Type B pancreatic cell (in vitro differentiated cells): ENCODE measurements at regions not wholly inside any gene's neighbourhood (a gene's known extent, or its start where the extent isn't known, plus 50 kb on each side); places are given as distances from the start of the nearest gene placed in this dataset.

Experiments used
- DNase-seq: peaks from one replicate; pipeline ENCODE4 v3.0.0; 2021; ENCODE audit warnings: mixed read lengths; ENCODE audit not compliant: unreplicated experiment; ENCODE audit errors: extremely low spot score
- H3K27ac Mint-ChIP-seq: 2 replicates; pipeline ENCODE4 v1.8.0; 2021; ENCODE audit warnings: mild to moderate bottlenecking, mixed read lengths
- H3K27me3 Mint-ChIP-seq: 2 replicates; pipeline ENCODE4 v1.8.0; 2021; ENCODE audit warnings: mixed read lengths
- H3K36me3 Mint-ChIP-seq: 2 replicates; pipeline ENCODE4 v1.8.0; 2021; ENCODE audit warnings: mixed read lengths
- H3K4me1 Mint-ChIP-seq: one replicate; pipeline ENCODE4 v1.8.0; 2021; ENCODE audit warnings: mixed read lengths; ENCODE audit not compliant: unreplicated experiment
- H3K4me3 Mint-ChIP-seq: 2 replicates; pipeline ENCODE4 v1.8.0; 2021; ENCODE audit warnings: mild to moderate bottlenecking, mixed read lengths
- H3K9me3 Mint-ChIP-seq: 2 replicates; pipeline ENCODE4 v1.8.0; 2021; ENCODE audit warnings: mixed read lengths
- CTCF ChIP-seq: fragments of 200-600 bp; sonication (generic); conservative IDR thresholded peaks from 2 replicates; pipeline ENCODE4 v1.5.0; 2021; ENCODE audit warnings: antibody characterized with exemption, mild to moderate bottlenecking

- H3K9me3 Mint-ChIP-seq, result no peaks in the 10 kb centered on the region
- no peak for TF ChIP-seq CTCF
- H3K4me3 Mint-ChIP-seq, result peak overlapping the region; percentile 49
Observed at GRCh38 chr13:29693275-29693945, 97.9 kb upstream of the SLC7A1 start.

GRCh38 chr13:29689548-29689947, 94.1 kb upstream of the SLC7A1 start:
- Mint-ChIP-seq H3K27me3 (no peaks in the 10 kb centered on the region), H3K4me1 (peaks cover 5% of the 10 kb centered on the region), H3K36me3 (no peaks in the 10 kb centered on the region), H3K4me3 (no peak overlapping the region), H3K9me3 (peaks cover 5% of the 10 kb centered on the region), H3K27ac (no peak overlapping the region)
- TF ChIP-seq CTCF, result no peak
- DNase-seq, result no peak

More at GRCh38 chr13:29693275-29693945, 97.9 kb upstream of the SLC7A1 start:
- Mint-ChIP-seq H3K27ac (no peak overlapping the region), H3K36me3 (no peaks in the 10 kb centered on the region), H3K27me3 (no peaks in the 10 kb centered on the region), H3K4me1 (peaks cover 5% of the 10 kb centered on the region)
- no peak for DNase-seq

- Mint-ChIP-seq H3K9me3 (peaks cover 5% of the 10 kb centered on the region), H3K36me3 (no peaks in the 10 kb centered on the region), H3K4me3 (no peak overlapping the region), H3K27me3 (no peaks in the 10 kb centered on the region), H3K27ac (no peak overlapping the region), H3K4me1 (peaks cover 4% of the 10 kb centered on the region)
- TF ChIP-seq CTCF, result no peak
- no peak for DNase-seq
Observed at GRCh38 chr13:29688193-29688592, 92.7 kb upstream of the SLC7A1 start.

- no peak for TF ChIP-seq CTCF
- Mint-ChIP-seq H3K4me1 (peaks cover 3% of the 10 kb centered on the region), H3K27me3 (peaks cover 13% of the 10 kb centered on the region), H3K4me3 (no peak overlapping the region), H3K9me3 (peaks cover 5% of the 10 kb centered on the region), H3K27ac (no peak overlapping the region), H3K36me3 (no peaks in the 10 kb centered on the region)
- DNase-seq, result no peak
Observed at GRCh38 chr13:29684441-29684840, 89.0 kb upstream of the SLC7A1 start.

GRCh38 chr13:29683041-29683440, 87.6 kb upstream of the SLC7A1 start:
- Mint-ChIP-seq H3K27me3 (peaks cover 15% of the 10 kb centered on the region), H3K9me3 (peaks cover 5% of the 10 kb centered on the region), H3K36me3 (no peaks in the 10 kb centered on the region), H3K4me1 (peaks cover 5% of the 10 kb centered on the region), H3K4me3 (no peak overlapping the region), H3K27ac (no peak overlapping the region)
- DNase-seq, result no peak
- TF ChIP-seq CTCF, result no peak

GRCh38 chr13:29681864-29682263, 86.4 kb upstream of the SLC7A1 start:
- peaks cover 15% of the 10 kb centered on the region for H3K27me3 Mint-ChIP-seq
- TF ChIP-seq CTCF, result no peak
- H3K4me1 Mint-ChIP-seq, result peaks cover 5% of the 10 kb centered on the region
- H3K36me3 Mint-ChIP-seq, result no peaks in the 10 kb centered on the region
- peaks cover 5% of the 10 kb centered on the region for H3K9me3 Mint-ChIP-seq
- H3K27ac Mint-ChIP-seq, result no peak overlapping the region
- no peak overlapping the region for H3K4me3 Mint-ChIP-seq
- no peak for DNase-seq
